ENCODE measurements at regions not wholly inside any gene's neighbourhood (a gene's known extent, or its start where the extent isn't known, plus 50 kb on each side); places are given as distances from the start of the nearest gene placed in this dataset.

GRCh38 chr5:115685490-115685889, 59.7 kb upstream of the TMED7 start:
- TF ChIP-seq POLR2A (IDR thresholded peaks at IDR 0.05; ENCODE audit: low read depth), result no peak
- no peak for TF ChIP-seq CTCF (IDR thresholded peaks at IDR 0.05)
- TF ChIP-seq POLR2AphosphoS5 (IDR thresholded peaks at IDR 0.05), result no peak

All from esophagus muscularis mucosa (tissue), 3 donors.